Activated CD8-positive, alpha-beta T cell treated with anti-CD3 and anti-CD28 coated beads for 36 hours (primary cell): ENCODE measurements at regions not wholly inside any gene's neighbourhood (a gene's known extent, or its start where the extent isn't known, plus 50 kb on each side); places are given as distances from the start of the nearest gene placed in this dataset.

Experiments
- ATAC-seq: fragments of 200-7000 bp; cut with Tn5 transposase; one replicate; pipeline ENCODE4 v1.10.0; 2021; ENCODE audit warnings: mild to moderate bottlenecking, moderate library complexity
- CTCF ChIA-PET: fragments of 350-600 bp; sonication (Branson Sonifier 250); formaldehyde crosslinking; loops from one replicate; lab custom pipeline; 2021; ENCODE audit warnings: antibody characterized with exemption; lab: Charles Lee
- POLR2A ChIA-PET: fragments of 350-600 bp; sonication (Branson Sonifier 250); formaldehyde crosslinking; loops from one replicate; lab custom pipeline; 2021; ENCODE audit warnings: antibody characterized with exemption; lab: Charles Lee
- DNase-seq: peaks from one replicate; pipeline ENCODE4 v3.0.0-alpha.2; 2020
- H3K27ac Mint-ChIP-seq: one replicate; pipeline ENCODE4 v1.8.0; 2021; ENCODE audit warnings: mild to moderate bottlenecking, mixed read lengths
- H3K27me3 Mint-ChIP-seq: one replicate; pipeline ENCODE4 v1.8.0; 2021; ENCODE audit warnings: mixed read lengths
- H3K36me3 Mint-ChIP-seq: one replicate; pipeline ENCODE4 v1.8.0; 2021; ENCODE audit warnings: low read depth, mixed read lengths
- H3K4me1 Mint-ChIP-seq: one replicate; pipeline ENCODE4 v1.8.0; 2021; ENCODE audit warnings: low read depth, mixed read lengths
- H3K4me3 Mint-ChIP-seq: one replicate; pipeline ENCODE4 v1.8.0; 2021; ENCODE audit warnings: mild to moderate bottlenecking, moderate library complexity, mixed read lengths
- H3K9me3 Mint-ChIP-seq: one replicate; pipeline ENCODE4 v1.8.0; 2021; ENCODE audit warnings: mixed read lengths
- CTCF ChIP-seq: fragments of 200-600 bp; IDR thresholded peaks from one replicate; pipeline ENCODE4 v1.8.0; 2022; ENCODE audit warnings: antibody characterized with exemption, mild to moderate bottlenecking
- intact Hi-C: fragments of 100-400 bp; cut with micrococcal nuclease; formaldehyde crosslinking; loops from one replicate; pipeline ENCODE4 v1.10.0; 2022

DNA sequence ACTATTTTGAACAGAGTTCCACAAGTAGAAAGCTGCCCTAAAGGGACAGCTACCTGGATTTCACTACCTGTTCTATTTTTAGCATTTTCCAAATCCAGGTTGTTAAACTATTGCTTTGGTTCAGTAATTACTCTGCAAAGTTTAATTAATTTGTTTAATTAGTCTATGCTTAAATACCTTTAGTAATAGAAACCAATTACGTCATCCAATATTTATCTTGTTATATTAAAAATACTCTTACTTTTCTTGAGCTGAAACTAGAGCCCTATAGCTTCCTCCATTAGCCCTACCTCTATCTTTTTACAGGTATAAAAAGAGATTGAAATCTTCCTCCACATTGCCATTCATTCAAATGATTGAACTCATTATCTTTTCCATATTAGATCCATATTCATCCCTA is 514.6 kb downstream of the DSC3 start:
- H3K36me3 Mint-ChIP-seq, result no peaks in the 10 kb centered on the region
- DNase-seq, result no peak
- no peak for TF ChIP-seq CTCF
- ATAC-seq, result no peak
- ChIA-PET POLR2A (no interaction called here), CTCF (no interaction called here)
- no peaks in the 10 kb centered on the region for H3K4me1 Mint-ChIP-seq
- H3K27me3 Mint-ChIP-seq, result no peaks in the 10 kb centered on the region
- no peak overlapping the region for H3K4me3 Mint-ChIP-seq
- intact Hi-C loops, result no loop called here
- H3K27ac Mint-ChIP-seq, result no peak overlapping the region
- peaks cover 10% of the 10 kb centered on the region for H3K9me3 Mint-ChIP-seq

GRCh38 chr18:30527226-30527625 is 515.3 kb downstream of the DSC3 start:
- ChIA-PET POLR2A (no interaction called here), CTCF (no interaction called here)
- H3K4me3 Mint-ChIP-seq, result no peak overlapping the region
- intact Hi-C loops, result no loop called here
- TF ChIP-seq CTCF, result no peak
- H3K27ac Mint-ChIP-seq, result no peak overlapping the region
- DNase-seq (no peak), ATAC-seq (no peak)
- H3K4me1 Mint-ChIP-seq, result no peaks in the 10 kb centered on the region
- peaks cover 10% of the 10 kb centered on the region for H3K9me3 Mint-ChIP-seq
- no peaks in the 10 kb centered on the region for H3K36me3 Mint-ChIP-seq
- H3K27me3 Mint-ChIP-seq, result no peaks in the 10 kb centered on the region

DNA sequence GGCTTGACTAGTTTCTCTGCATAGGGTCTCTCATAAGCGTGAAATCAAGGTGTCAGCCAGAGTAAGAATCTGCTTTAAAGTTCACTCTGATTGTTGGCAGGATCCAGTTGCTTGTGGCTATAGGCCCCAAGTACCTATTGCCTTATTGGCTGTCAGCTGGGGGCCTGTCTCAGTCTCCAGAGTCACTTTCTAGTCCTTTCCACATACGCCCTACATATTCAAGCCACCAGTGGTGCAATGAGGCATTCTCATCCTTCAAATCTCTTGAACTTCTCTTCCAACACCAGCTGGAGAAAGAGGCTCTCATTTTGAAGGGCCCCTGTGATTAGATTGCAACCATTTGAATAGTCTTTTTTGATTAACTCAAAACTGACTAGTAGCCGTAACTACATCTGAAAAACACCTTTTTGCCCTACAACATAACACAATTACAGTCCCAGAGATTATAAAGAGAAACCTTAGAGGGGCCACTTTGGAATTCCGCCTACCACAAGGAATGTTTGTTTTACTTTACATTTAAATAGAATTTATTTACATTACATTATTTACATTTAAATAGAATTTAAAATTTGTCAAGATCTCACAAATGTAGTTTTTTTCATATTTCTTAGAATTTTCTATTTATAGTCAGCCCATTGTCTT is 520.1 kb downstream of the DSC3 start:
- Mint-ChIP-seq H3K27me3 (no peaks in the 10 kb centered on the region), H3K27ac (no peak overlapping the region), H3K9me3 (peaks cover 6% of the 10 kb centered on the region), H3K4me1 (no peaks in the 10 kb centered on the region), H3K36me3 (no peaks in the 10 kb centered on the region), H3K4me3 (no peak overlapping the region)
- TF ChIP-seq CTCF, result no peak
- ChIA-PET POLR2A (no interaction called here), CTCF (no interaction called here)
- intact Hi-C loops, result no loop called here
- DNase-seq, result no peak
- ATAC-seq, result no peak

DNA sequence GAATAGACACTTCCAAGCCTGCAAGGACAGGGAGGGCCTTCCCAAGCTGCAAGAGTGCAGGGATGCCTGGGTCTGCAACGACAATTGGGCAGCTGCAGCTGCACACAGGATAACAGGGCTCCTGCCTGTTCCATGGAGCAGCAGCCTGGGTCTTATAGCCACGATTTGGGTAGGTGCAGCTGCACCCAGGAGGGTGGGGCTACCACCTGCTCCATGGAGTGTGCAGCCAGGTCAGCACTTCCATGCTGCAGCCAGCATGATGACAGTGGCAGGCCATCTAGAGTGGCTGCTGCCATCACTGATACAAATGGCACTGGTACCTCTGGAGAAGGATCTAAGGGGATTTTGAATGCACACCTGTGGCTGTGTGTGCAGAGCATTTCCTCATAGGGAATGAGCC is 528.5 kb downstream of the DSC3 start:
- DNase-seq (no peak), ATAC-seq (no peak)
- Mint-ChIP-seq H3K27ac (no peak overlapping the region), H3K4me3 (no peak overlapping the region), H3K27me3 (no peaks in the 10 kb centered on the region), H3K36me3 (no peaks in the 10 kb centered on the region), H3K4me1 (no peaks in the 10 kb centered on the region), H3K9me3 (peaks cover 6% of the 10 kb centered on the region)
- CTCF ChIA-PET, result no interaction called here
- intact Hi-C loops, result no loop called here
- POLR2A ChIA-PET, result no interaction called here
- no peak for TF ChIP-seq CTCF

- Mint-ChIP-seq H3K27me3 (no peaks in the 10 kb centered on the region), H3K36me3 (no peaks in the 10 kb centered on the region), H3K4me3 (no peak overlapping the region), H3K9me3 (peaks cover 6% of the 10 kb centered on the region), H3K27ac (no peak overlapping the region), H3K4me1 (no peaks in the 10 kb centered on the region)
- ATAC-seq (no peak), DNase-seq (no peak)
- intact Hi-C loops, result no loop called here
- TF ChIP-seq CTCF, result no peak
- POLR2A ChIA-PET, result no interaction called here
- CTCF ChIA-PET, result no interaction called here
These were observed 529.7 kb downstream of the DSC3 start for GRCh38 chr18:30512872-30513271.
